ENCODE measurements at regions not wholly inside any gene's neighbourhood (a gene's known extent, or its start where the extent isn't known, plus 50 kb on each side); places are given as distances from the start of the nearest gene placed in this dataset.

GRCh38 chr18:79604913-79605880 is 74.4 kb upstream of the CTDP1 start:
- Histone ChIP-seq H3K4me2 (ENCODE audit: low read length) (no peak overlapping the region), H2AFZ (ENCODE audit: low read depth, low read length, poor library complexity, severe bottlenecking) (no peak overlapping the region), H3K36me3 (ENCODE audit: control insufficient read depth in 1 of 2, insufficient read depth in 2 of 2, low read length in 2 of 2) (no peaks in the 10 kb centered on the region), H3K9ac (ENCODE audit: low read length) (no peak overlapping the region), H4K20me1 (ENCODE audit: insufficient read depth) (no peaks in the 10 kb centered on the region), H3K79me2 (ENCODE audit: insufficient read depth, low read length) (no peaks in the 10 kb centered on the region), H3K27me3 (ENCODE audit: insufficient read depth, low read length) (no peaks in the 10 kb centered on the region), H3K9me3 (ENCODE audit: control insufficient read depth in 1 of 2, insufficient read depth in 1 of 2, low read depth in 1 of 2, low read length in 2 of 2) (no peaks in the 10 kb centered on the region), H3K4me3 (replicated peaks in 1 of 2; ENCODE audit: low read depth in 1 of 2, low read length in 2 of 2) (no peak overlapping the region), H3K27ac (ENCODE audit: low read depth, low read length) (no peak overlapping the region), H3K4me1 (ENCODE audit: control insufficient read depth in 1 of 2, insufficient read depth in 2 of 2, low read length in 2 of 2) (no peaks in the 10 kb centered on the region), H3K9me2 (ENCODE audit: insufficient read depth) (no peaks in the 10 kb centered on the region)
- ATAC-seq (no peak), DNase-seq (ENCODE audit: low read depth, low spot score) (no peak)
- ChIA-PET POLR2A (no interaction called here), RAD21 (ENCODE audit: low non-redundant PET in 1 of 2, low total read pairs in 2 of 2, uncharacterized antibody in 2 of 2, unreplicated experiment in 2 of 2) (no interaction called here), CTCF (no interaction called here)
- BruUV-seq (replicated peaks), result no TSS peak
- no peak for TF ChIP-seq FOSL1 (IDR thresholded peaks at IDR 0.05; ENCODE audit: low read depth)
- TF ChIP-seq POLR2AphosphoS5 (IDR thresholded peaks at IDR 0.05; ENCODE audit: low read depth, low read length), result no peak
- no peak for TF ChIP-seq MAX (IDR thresholded peaks at IDR 0.05)
- TF ChIP-seq, protein P1, sequence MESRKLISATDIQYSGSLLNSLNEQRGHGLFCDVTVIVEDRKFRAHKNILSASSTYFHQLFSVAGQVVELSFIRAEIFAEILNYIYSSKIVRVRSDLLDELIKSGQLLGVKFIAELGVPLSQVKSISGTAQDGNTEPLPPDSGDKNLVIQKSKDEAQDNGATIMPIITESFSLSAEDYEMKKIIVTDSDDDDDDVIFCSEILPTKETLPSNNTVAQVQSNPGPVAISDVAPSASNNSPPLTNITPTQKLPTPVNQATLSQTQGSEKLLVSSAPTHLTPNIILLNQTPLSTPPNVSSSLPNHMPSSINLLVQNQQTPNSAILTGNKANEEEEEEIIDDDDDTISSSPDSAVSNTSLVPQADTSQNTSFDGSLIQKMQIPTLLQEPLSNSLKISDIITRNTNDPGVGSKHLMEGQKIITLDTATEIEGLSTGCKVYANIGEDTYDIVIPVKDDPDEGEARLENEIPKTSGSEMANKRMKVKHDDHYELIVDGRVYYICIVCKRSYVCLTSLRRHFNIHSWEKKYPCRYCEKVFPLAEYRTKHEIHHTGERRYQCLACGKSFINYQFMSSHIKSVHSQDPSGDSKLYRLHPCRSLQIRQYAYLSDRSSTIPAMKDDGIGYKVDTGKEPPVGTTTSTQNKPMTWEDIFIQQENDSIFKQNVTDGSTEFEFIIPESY (IDR thresholded peaks at IDR 0.05; ENCODE audit: extremely low read depth, insufficient replicate concordance, low read length), result no peak
- no peak for TF ChIP-seq JUND (IDR thresholded peaks at IDR 0.05)
- no peak for TF ChIP-seq SIN3A (IDR thresholded peaks at IDR 0.05; ENCODE audit: low read depth)
- no peak for TF ChIP-seq CEBPB (IDR thresholded peaks at IDR 0.05; ENCODE audit: low read depth)
- no peak for TF ChIP-seq SP1 (IDR thresholded peaks at IDR 0.05; ENCODE audit: low read depth)
- TF ChIP-seq REST (IDR thresholded peaks at IDR 0.05; ENCODE audit: low read depth), result no peak
- no peak for TF ChIP-seq EZH2 (IDR thresholded peaks at IDR 0.05)
- TF ChIP-seq POLR2A (IDR thresholded peaks at IDR 0.05; ENCODE audit: borderline replicate concordance, extremely low read depth, insufficient read depth, insufficient read length), result no peak
- TF ChIP-seq, protein P2, sequence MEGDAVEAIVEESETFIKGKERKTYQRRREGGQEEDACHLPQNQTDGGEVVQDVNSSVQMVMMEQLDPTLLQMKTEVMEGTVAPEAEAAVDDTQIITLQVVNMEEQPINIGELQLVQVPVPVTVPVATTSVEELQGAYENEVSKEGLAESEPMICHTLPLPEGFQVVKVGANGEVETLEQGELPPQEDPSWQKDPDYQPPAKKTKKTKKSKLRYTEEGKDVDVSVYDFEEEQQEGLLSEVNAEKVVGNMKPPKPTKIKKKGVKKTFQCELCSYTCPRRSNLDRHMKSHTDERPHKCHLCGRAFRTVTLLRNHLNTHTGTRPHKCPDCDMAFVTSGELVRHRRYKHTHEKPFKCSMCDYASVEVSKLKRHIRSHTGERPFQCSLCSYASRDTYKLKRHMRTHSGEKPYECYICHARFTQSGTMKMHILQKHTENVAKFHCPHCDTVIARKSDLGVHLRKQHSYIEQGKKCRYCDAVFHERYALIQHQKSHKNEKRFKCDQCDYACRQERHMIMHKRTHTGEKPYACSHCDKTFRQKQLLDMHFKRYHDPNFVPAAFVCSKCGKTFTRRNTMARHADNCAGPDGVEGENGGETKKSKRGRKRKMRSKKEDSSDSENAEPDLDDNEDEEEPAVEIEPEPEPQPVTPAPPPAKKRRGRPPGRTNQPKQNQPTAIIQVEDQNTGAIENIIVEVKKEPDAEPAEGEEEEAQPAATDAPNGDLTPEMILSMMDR (IDR thresholded peaks at IDR 0.05 in 2 of 3, conservative IDR thresholded peaks at IDR 0.05 in 1 of 3; ENCODE audit: borderline replicate concordance in 1 of 3, insufficient read depth in 1 of 3, low read depth in 2 of 3, low read length in 2 of 3), result no peak
- no peak for TF ChIP-seq CBX3 (IDR thresholded peaks at IDR 0.05; ENCODE audit: low read depth)
- no peak for TF ChIP-seq ATF3 (IDR thresholded peaks at IDR 0.05)
- no peak for TF ChIP-seq EGR1 (IDR thresholded peaks at IDR 0.05; ENCODE audit: low read depth)
- no peak for TF ChIP-seq ZFX (IDR thresholded peaks at IDR 0.05)
- TF ChIP-seq ZNF274 (IDR thresholded peaks at IDR 0.05; ENCODE audit: low read depth, low read length), result no peak
- intact Hi-C loops (cut with micrococcal nuclease), result no loop called here
